Pancreas (tissue), 10 donors: ENCODE measurements at regions not wholly inside any gene's neighbourhood (a gene's known extent, or its start where the extent isn't known, plus 50 kb on each side); places are given as distances from the start of the nearest gene placed in this dataset.

Source experiments
- ATAC-seq, 4 donors: fragments of 200-7000 bp; cut with Tn5 transposase; one replicate each; pipeline versions ENCODE4 v1.8.0 to v1.9.1; 2020; ENCODE audit warnings: mild to moderate bottlenecking in 4 of 4, moderate library complexity in 4 of 4
- DNase-seq, 6 donors: peaks; one replicate each; pipeline ENCODE4 v3.0.0-alpha.2; 2020
- FAIRE-seq: peaks from 2 replicates; lab custom pipeline; 2012; peaks lifted over from hg19 to GRCh38; lab: Jason Lieb, UNC
- H3K27ac ChIP-seq, 4 donors: fragments of 200-600 bp; sonication (generic); 1 replicate in 3 of 4; 2 replicates in 1 of 4; pipeline versions ENCODE4 v1.5.0 to v1.8.0; 2020
- H3K27me3 ChIP-seq, 4 donors: fragments of 200-600 bp; one replicate each; pipeline ENCODE4 v1.8.0; 2021
- H3K36me3 ChIP-seq, 3 donors: fragments of 200-600 bp; sonication (generic) in 1 of 3; one replicate each; pipeline versions ENCODE4 v1.5.0 to v1.8.0; 2020 to 2021
- H3K4me1 ChIP-seq, 3 donors: fragments of 200-600 bp; one replicate each; pipeline ENCODE4 v1.8.0; 2021
- H3K4me3 ChIP-seq, 4 donors: fragments of 200-600 bp; sonication (generic) in 2 of 4; one replicate each; pipeline versions ENCODE4 v1.5.0 to v1.8.0; 2020 to 2021
- H3K9me3 ChIP-seq, 4 donors: fragments of 200-600 bp; one replicate each; pipeline ENCODE4 v1.8.0; 2021
- WGBS, 2 donors: extraction: QIAGEN DNeasy Blood & Tissue Kit; methylation state at CpG; one replicate each; pipeline ENCODE4 v1.1.7; 2013; 5-methylcytosine and 5-hydroxymethylcytosine counted together
- intact Hi-C, 3 donors: fragments of 100-400 bp; cut with DNase I; formaldehyde crosslinking; loops; one replicate each; pipeline versions ENCODE4 v1.11.1 to v1.14.2; 2022
- TF ChIP-seq, protein P1 (sequence below), 4 donors: fragments of 200-600 bp; sonication (generic) in 3 of 4; IDR thresholded peaks; one replicate each; pipeline versions ENCODE4 v1.5.0 to v1.8.0; 2021; ENCODE audit warnings: antibody characterized with exemption in 4 of 4
- donor health status: healthy with polysubstance abuse.
- donor health status: DM: no; HTN: no; CAD: no; lungs with moderate emphysema.
- donor health status: DM: no; HTN: no; CAD: no.
- donor health status: control.
- donor health status: control.
- donor health status: Bipolar disorder and iron deficiency.
- donor health status: DM: yes; HTN: yes; CAD: no.
- donor health status: DM: no; HTN: no; CAD: no.
- donor health status: DM: no; HTN: no; CAD: no.
- donor health status: DM: yes; HTN: yes; CAD: no.

DNA sequence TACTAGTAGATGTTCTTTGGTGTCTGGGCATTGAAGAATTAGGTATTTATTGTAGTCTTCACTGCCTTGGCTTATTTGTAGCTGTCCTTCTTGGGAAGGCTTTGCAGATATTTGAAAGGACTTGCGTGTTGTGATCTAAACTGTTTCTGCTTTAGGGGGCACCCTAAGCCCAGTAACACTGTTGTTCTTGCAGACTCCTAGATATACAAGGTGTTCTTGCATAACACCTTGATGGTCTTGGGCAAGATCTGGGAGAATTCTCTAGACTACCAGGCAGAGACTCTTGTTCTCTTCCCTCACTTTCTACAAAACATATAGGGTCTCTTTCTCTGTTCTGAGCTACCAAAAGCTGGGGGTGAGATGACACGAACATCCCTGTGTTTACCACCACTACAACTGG, 179.1 kb downstream of the FAM170A start:
- Histone ChIP-seq H3K27me3 (no peaks in the 10 kb centered on the region), H3K4me3 (no peak overlapping the region), H3K9me3 (no peaks in the 10 kb centered on the region), H3K27ac (no peak overlapping the region), H3K36me3 (no peaks in the 10 kb centered on the region), H3K4me1 (no peaks in the 10 kb centered on the region)
- 78% methylated on average over 2 of the region's 2 CpGs for WGBS, 2 donors
- no peak for ATAC-seq
- intact Hi-C loops: no loop called here
- TF ChIP-seq, protein P1, sequence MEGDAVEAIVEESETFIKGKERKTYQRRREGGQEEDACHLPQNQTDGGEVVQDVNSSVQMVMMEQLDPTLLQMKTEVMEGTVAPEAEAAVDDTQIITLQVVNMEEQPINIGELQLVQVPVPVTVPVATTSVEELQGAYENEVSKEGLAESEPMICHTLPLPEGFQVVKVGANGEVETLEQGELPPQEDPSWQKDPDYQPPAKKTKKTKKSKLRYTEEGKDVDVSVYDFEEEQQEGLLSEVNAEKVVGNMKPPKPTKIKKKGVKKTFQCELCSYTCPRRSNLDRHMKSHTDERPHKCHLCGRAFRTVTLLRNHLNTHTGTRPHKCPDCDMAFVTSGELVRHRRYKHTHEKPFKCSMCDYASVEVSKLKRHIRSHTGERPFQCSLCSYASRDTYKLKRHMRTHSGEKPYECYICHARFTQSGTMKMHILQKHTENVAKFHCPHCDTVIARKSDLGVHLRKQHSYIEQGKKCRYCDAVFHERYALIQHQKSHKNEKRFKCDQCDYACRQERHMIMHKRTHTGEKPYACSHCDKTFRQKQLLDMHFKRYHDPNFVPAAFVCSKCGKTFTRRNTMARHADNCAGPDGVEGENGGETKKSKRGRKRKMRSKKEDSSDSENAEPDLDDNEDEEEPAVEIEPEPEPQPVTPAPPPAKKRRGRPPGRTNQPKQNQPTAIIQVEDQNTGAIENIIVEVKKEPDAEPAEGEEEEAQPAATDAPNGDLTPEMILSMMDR (IDR thresholded peaks at IDR 0.05): no peak
- DNase-seq: no peak
- FAIRE-seq: no peak

DNA sequence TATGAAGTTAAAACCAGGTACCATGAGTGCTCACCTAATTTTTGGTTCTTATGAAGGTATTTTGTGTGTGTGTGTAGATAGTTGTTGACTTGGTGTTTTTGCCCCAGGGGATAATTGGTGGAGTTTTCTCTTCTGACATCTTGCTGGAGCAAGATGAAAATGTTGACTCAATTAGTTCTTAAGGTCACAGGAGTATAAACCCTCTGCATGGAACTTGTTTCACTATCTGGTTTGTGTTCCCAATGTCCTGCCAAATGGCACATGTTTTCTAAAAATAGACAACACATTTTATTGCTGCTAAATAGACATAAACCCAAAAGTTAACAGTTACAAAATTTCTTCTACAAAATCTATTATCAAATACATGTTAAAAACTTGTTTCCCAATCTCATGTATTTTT, 180.9 kb downstream of the FAM170A start:
- Histone ChIP-seq H3K27ac (no peak overlapping the region), H3K4me3 (no peak overlapping the region), H3K27me3 (no peaks in the 10 kb centered on the region), H3K9me3 (no peaks in the 10 kb centered on the region), H3K36me3 (no peaks in the 10 kb centered on the region), H3K4me1 (no peaks in the 10 kb centered on the region)
- ATAC-seq: no peak
- FAIRE-seq: no peak
- DNase-seq: no peak
- intact Hi-C loops: no loop called here
- TF ChIP-seq, protein P1 (IDR thresholded peaks at IDR 0.05): no peak

DNA sequence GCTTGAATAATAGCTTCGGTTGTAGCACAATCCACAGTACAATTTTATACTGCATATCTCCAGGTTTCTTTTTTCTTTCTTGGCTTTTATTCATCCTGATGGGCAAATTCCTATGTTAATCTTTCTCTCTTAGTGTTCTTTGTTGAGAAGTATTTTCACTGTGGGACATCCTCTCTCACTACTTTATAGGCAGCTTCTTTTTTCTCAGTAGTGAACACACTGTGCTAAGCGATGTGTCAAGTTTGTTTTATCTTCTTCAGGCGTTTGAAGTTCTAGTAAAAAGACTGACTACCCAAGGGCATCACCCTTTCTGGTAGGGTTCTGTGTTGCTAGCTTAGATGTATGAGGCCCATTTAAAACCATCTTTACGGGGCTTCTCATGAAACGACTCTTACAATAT, 182.1 kb downstream of the FAM170A start:
- Histone ChIP-seq H3K9me3 (no peaks in the 10 kb centered on the region), H3K27me3 (no peaks in the 10 kb centered on the region), H3K4me3 (no peak overlapping the region), H3K4me1 (no peaks in the 10 kb centered on the region), H3K36me3 (no peaks in the 10 kb centered on the region), H3K27ac (no peak overlapping the region)
- intact Hi-C loops: no loop called here
- TF ChIP-seq, protein P1 (IDR thresholded peaks at IDR 0.05): no peak
- ATAC-seq: no peak
- FAIRE-seq: no peak
- no peak for DNase-seq
- 78% methylated on average over 5 of the region's 5 CpGs for WGBS, 2 donors

DNA sequence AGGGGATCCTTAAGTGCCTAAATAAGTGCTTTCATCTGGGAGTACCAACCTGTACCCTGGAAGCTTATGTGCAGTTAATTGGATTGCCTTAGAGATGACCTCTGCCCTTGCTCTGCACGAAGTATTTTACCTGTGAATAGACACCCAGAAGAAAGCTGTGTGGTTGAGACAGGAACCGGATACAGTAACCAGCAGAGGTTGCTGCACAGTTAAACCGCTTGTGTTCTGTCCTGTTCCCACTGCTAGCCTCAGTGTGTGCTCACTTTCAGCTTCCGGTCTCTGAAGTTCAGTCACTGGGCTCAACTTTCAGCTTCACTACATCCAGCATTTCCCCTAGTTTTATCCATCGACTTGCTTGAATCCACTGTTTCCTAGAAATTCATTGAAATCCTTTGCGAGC, 185.3 kb downstream of the FAM170A start:
- no peak for DNase-seq
- no peak overlapping the region for H3K27ac ChIP-seq
- no peaks in the 10 kb centered on the region for H3K4me1 ChIP-seq
- no peak overlapping the region for H3K4me3 ChIP-seq
- H3K9me3 ChIP-seq: no peaks in the 10 kb centered on the region
- TF ChIP-seq, protein P1 (IDR thresholded peaks at IDR 0.05): no peak
- no peaks in the 10 kb centered on the region for H3K36me3 ChIP-seq
- intact Hi-C loops: no loop called here
- H3K27me3 ChIP-seq: no peaks in the 10 kb centered on the region
- no peak for FAIRE-seq
- no peak for ATAC-seq
- WGBS, 2 donors: 76% methylated on average over 6 of the region's 6 CpGs

DNA sequence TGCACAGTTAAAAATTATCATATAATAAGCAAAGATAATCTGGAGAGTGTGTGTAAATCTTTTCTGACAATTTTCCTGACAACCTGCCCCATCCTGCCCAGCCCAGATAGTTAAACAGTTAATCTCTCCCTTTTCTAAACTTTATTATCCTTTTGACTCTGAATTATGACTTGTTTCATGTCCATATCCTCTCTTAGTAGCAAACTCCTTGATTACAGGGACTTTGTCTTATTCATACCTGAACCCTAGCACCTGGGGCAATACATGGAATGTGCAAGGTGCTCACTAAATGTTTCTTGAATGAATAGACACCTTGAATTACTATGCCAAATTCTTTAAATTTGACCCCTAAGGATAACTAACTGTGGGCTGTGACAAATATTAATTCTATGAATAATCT, 186.7 kb downstream of the FAM170A start:
- TF ChIP-seq, protein P1 (IDR thresholded peaks at IDR 0.05): no peak
- Histone ChIP-seq H3K4me3 (no peak overlapping the region), H3K36me3 (no peaks in the 10 kb centered on the region), H3K9me3 (no peaks in the 10 kb centered on the region), H3K4me1 (no peaks in the 10 kb centered on the region), H3K27me3 (no peaks in the 10 kb centered on the region), H3K27ac (no peak overlapping the region)
- FAIRE-seq (no peak), ATAC-seq (no peak), DNase-seq (no peak)
- intact Hi-C loops: no loop called here
